IPS DF 19.7 (cell line): ENCODE measurements at regions not wholly inside any gene's neighbourhood (a gene's known extent, or its start where the extent isn't known, plus 50 kb on each side); places are given as distances from the start of the nearest gene placed in this dataset.

Experiments used
- DNase-seq: peaks from one replicate; pipeline ENCODE4 v3.0.0-alpha.2; 2013; ENCODE audit warnings: low read depth, low spot score

- no peak for DNase-seq
Measured at GRCh38 chr7:33701189-33701740, 204.1 kb upstream of the BMPER start.

- DNase-seq = no peak
Measured at GRCh38 chr7:33701927-33702326, 203.4 kb upstream of the BMPER start.

- DNase-seq = no peak
Measured at GRCh38 chr7:33702514-33703054, 202.8 kb upstream of the BMPER start.

- DNase-seq = peak; percentile 92
Measured at GRCh38 chr7:33705333-33705833, 200.0 kb upstream of the BMPER start.

GRCh38 chr7:33706186-33706585 lies 199.2 kb upstream of the BMPER start:
- no peak for DNase-seq

GRCh38 chr7:33706771-33707200 lies 198.6 kb upstream of the BMPER start:
- no peak for DNase-seq

GRCh38 chr7:33707427-33707826 lies 197.9 kb upstream of the BMPER start:
- no peak for DNase-seq

- DNase-seq = no peak
Measured at GRCh38 chr7:33710608-33711007, 194.7 kb upstream of the BMPER start.

- DNase-seq = no peak
Measured at GRCh38 chr7:33711231-33712019, 193.9 kb upstream of the BMPER start.

GRCh38 chr7:33712020-33712414 lies 193.3 kb upstream of the BMPER start:
- no peak for DNase-seq

- DNase-seq = no peak
Measured at GRCh38 chr7:33714208-33714607, 191.1 kb upstream of the BMPER start.

GRCh38 chr7:33716581-33717477 lies 188.5 kb upstream of the BMPER start:
- DNase-seq = no peak

GRCh38 chr7:33719059-33719581 lies 186.2 kb upstream of the BMPER start:
- DNase-seq = no peak

- DNase-seq = no peak
Measured at GRCh38 chr7:33720139-33720538, 185.2 kb upstream of the BMPER start.

GRCh38 chr7:33720870-33721269 lies 184.5 kb upstream of the BMPER start:
- no peak for DNase-seq

- no peak for DNase-seq
Measured at GRCh38 chr7:33721895-33722294, 183.4 kb upstream of the BMPER start.

GRCh38 chr7:33722383-33723101 lies 182.8 kb upstream of the BMPER start:
- no peak for DNase-seq

GRCh38 chr7:33724201-33724600 lies 181.1 kb upstream of the BMPER start:
- no peak for DNase-seq

- DNase-seq = no peak
Measured at GRCh38 chr7:33725111-33726025, 180.0 kb upstream of the BMPER start.

- no peak for DNase-seq
Measured at GRCh38 chr7:33726582-33726981, 178.8 kb upstream of the BMPER start.
